ENCODE measurements at regions not wholly inside any gene's neighbourhood (a gene's known extent, or its start where the extent isn't known, plus 50 kb on each side); places are given as distances from the start of the nearest gene placed in this dataset.

- Histone ChIP-seq H3K36me3 (ENCODE audit: control insufficient read depth, insufficient read depth, low read length) (no peaks in the 10 kb centered on the region), H3K27me3 (replicated peaks; ENCODE audit: control insufficient read depth, insufficient read depth, low read length) (no peaks in the 10 kb centered on the region; the same call in 1 of the 2 replicates), H3K9me3 (no peaks in the 10 kb centered on the region), H3K4me3 (ENCODE audit: low read depth, low read length) (no peak overlapping the region), H3K4me1 (no peaks in the 10 kb centered on the region)
- no peak for DNase-seq
- Mint-ChIP-seq H3K36me3 (ENCODE audit: insufficient read depth, unreplicated experiment) (no peaks in the 10 kb centered on the region), H3K27ac (ENCODE audit: unreplicated experiment) (no peak overlapping the region), H3K27me3 (ENCODE audit: insufficient read depth, unreplicated experiment) (peaks cover 30% of the 10 kb centered on the region), H3K4me3 (ENCODE audit: unreplicated experiment) (no peak overlapping the region), H3K9me3 (ENCODE audit: unreplicated experiment) (no peaks in the 10 kb centered on the region), H3K4me1 (ENCODE audit: low read depth, unreplicated experiment) (no peaks in the 10 kb centered on the region)
- ChIA-PET CTCF (interaction anchor here (0.5 to 1.6 kb wide), 3 partner anchors 129 to 230 kb away, joined by 3 to 16 read pairs (median 5); no protein-coding TSS in a partner anchor), POLR2A (no interaction called here)
- intact Hi-C loops (cut with micrococcal nuclease; ENCODE audit: unreplicated experiment), result no loop called here
- TF ChIP-seq, protein P1, sequence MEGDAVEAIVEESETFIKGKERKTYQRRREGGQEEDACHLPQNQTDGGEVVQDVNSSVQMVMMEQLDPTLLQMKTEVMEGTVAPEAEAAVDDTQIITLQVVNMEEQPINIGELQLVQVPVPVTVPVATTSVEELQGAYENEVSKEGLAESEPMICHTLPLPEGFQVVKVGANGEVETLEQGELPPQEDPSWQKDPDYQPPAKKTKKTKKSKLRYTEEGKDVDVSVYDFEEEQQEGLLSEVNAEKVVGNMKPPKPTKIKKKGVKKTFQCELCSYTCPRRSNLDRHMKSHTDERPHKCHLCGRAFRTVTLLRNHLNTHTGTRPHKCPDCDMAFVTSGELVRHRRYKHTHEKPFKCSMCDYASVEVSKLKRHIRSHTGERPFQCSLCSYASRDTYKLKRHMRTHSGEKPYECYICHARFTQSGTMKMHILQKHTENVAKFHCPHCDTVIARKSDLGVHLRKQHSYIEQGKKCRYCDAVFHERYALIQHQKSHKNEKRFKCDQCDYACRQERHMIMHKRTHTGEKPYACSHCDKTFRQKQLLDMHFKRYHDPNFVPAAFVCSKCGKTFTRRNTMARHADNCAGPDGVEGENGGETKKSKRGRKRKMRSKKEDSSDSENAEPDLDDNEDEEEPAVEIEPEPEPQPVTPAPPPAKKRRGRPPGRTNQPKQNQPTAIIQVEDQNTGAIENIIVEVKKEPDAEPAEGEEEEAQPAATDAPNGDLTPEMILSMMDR (IDR thresholded peaks at IDR 0.05; ENCODE audit: insufficient read depth in 1 of 2, low read depth in 1 of 2, low read length in 1 of 2, severe bottlenecking in 1 of 2, unreplicated experiment in 1 of 2), result no peak
- no TSS peak for BruUV-seq (replicated peaks)
Measured at GRCh38 chr11:116512841-116513240, 259.9 kb downstream of the BUD13 start.

- no peaks in the 10 kb centered on the region for H3K4me1 ChIP-seq
- no TSS peak for BruUV-seq (replicated peaks)
- no peaks in the 10 kb centered on the region for H3K9me3 Mint-ChIP-seq (ENCODE audit: unreplicated experiment)
- peaks cover 2% of the 10 kb centered on the region; the same call in 1 of the 2 replicates for H3K27me3 ChIP-seq (replicated peaks; ENCODE audit: control insufficient read depth, insufficient read depth, low read length)
- H3K4me3 ChIP-seq (ENCODE audit: low read depth, low read length), result no peak overlapping the region
- H3K36me3 Mint-ChIP-seq (ENCODE audit: insufficient read depth, unreplicated experiment), result no peaks in the 10 kb centered on the region
- H3K27ac Mint-ChIP-seq (ENCODE audit: unreplicated experiment), result no peak overlapping the region
- no peaks in the 10 kb centered on the region for H3K9me3 ChIP-seq
- H3K4me1 Mint-ChIP-seq (ENCODE audit: low read depth, unreplicated experiment), result no peaks in the 10 kb centered on the region
- CTCF ChIA-PET, result interaction anchor here (0.6 to 1.0 kb wide), 2 partner anchors 130 to 375 kb away, joined by 3 read pairs; no protein-coding TSS in a partner anchor
- peaks cover 29% of the 10 kb centered on the region for H3K27me3 Mint-ChIP-seq (ENCODE audit: insufficient read depth, unreplicated experiment)
- DNase-seq, result no peak
- H3K36me3 ChIP-seq (ENCODE audit: control insufficient read depth, insufficient read depth, low read length), result no peaks in the 10 kb centered on the region
- intact Hi-C loops (cut with micrococcal nuclease; ENCODE audit: unreplicated experiment), result no loop called here
- H3K4me3 Mint-ChIP-seq (ENCODE audit: unreplicated experiment), result no peak overlapping the region
- TF ChIP-seq, protein P1 (IDR thresholded peaks at IDR 0.05; ENCODE audit: insufficient read depth in 1 of 2, low read depth in 1 of 2, low read length in 1 of 2, severe bottlenecking in 1 of 2, unreplicated experiment in 1 of 2), result no peak
- POLR2A ChIA-PET, result no interaction called here
Measured at GRCh38 chr11:116511684-116512083, 261.1 kb downstream of the BUD13 start.

DNA sequence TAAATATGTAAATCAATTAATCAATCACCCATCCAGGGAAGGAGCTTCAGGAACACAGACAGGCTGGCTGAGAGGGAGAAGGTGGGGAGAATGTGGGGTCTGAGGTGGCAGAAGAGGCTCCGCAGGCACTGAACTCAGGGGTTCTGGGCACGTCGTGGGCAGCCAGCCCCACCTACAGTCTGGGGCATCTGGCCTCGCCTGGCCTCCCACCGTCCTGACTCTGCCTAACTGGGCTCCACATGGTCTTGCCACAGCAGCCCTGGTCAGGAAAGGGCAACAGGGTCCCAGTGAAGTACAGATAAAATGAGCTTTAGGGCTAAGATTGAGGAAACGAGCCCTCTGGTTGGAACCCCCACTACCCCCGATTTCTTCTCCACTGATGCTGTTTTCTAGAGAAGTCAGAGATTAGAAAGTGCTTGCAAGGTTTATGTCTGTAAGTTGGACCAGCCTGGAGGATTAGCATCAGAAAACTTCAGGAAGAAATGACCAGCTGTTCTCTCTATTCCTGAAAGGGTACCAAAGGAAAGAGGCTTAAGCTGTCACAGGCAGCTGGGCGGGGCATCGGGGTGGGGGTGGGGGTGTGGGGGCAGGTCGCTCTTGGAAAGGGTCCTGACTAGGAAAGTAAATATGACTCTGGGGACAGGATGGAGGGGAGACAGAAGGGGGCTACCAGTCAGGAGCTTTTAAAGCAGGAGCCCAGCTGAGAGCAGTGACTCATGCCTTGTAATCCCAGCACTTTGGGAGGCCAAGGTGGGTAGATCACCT is 261.7 kb downstream of the BUD13 start:
- no peaks in the 10 kb centered on the region for H3K36me3 ChIP-seq (ENCODE audit: control insufficient read depth, insufficient read depth, low read length)
- intact Hi-C loops (cut with micrococcal nuclease; ENCODE audit: unreplicated experiment), result no loop called here
- POLR2A ChIA-PET, result no interaction called here
- H3K4me3 ChIP-seq (ENCODE audit: low read depth, low read length), result no peak overlapping the region
- no TSS peak for BruUV-seq (replicated peaks)
- H3K4me3 Mint-ChIP-seq (ENCODE audit: unreplicated experiment), result no peak overlapping the region
- H3K4me1 Mint-ChIP-seq (ENCODE audit: low read depth, unreplicated experiment), result no peaks in the 10 kb centered on the region
- H3K36me3 Mint-ChIP-seq (ENCODE audit: insufficient read depth, unreplicated experiment), result no peaks in the 10 kb centered on the region
- H3K9me3 Mint-ChIP-seq (ENCODE audit: unreplicated experiment), result no peaks in the 10 kb centered on the region
- no peaks in the 10 kb centered on the region for H3K9me3 ChIP-seq
- no peak for DNase-seq
- CTCF ChIA-PET, result interaction anchor here (1.0 to 1.4 kb wide), 2 partner anchors 12 to 130 kb away, joined by 3 to 4 read pairs; no protein-coding TSS in a partner anchor
- peaks cover 2% of the 10 kb centered on the region; the same call in 1 of the 2 replicates for H3K27me3 ChIP-seq (replicated peaks; ENCODE audit: control insufficient read depth, insufficient read depth, low read length)
- TF ChIP-seq, protein P1 (IDR thresholded peaks at IDR 0.05; ENCODE audit: insufficient read depth in 1 of 2, low read depth in 1 of 2, low read length in 1 of 2, severe bottlenecking in 1 of 2, unreplicated experiment in 1 of 2), result no peak
- no peaks in the 10 kb centered on the region for H3K4me1 ChIP-seq
- no peak overlapping the region for H3K27ac Mint-ChIP-seq (ENCODE audit: unreplicated experiment)
- H3K27me3 Mint-ChIP-seq (ENCODE audit: insufficient read depth, unreplicated experiment), result peaks cover 32% of the 10 kb centered on the region

Measured in Caco-2 (cell line).